B cell (primary cell): ENCODE measurements at regions not wholly inside any gene's neighbourhood (a gene's known extent, or its start where the extent isn't known, plus 50 kb on each side); places are given as distances from the start of the nearest gene placed in this dataset.

Experiments used
- ATAC-seq: fragments of 200-7000 bp; cut with Tn5 transposase; one replicate; pipeline ENCODE4 v1.10.0; 2021; ENCODE audit warnings: low read depth, mild to moderate bottlenecking, moderate number of reproducible peaks, moderate library complexity
- CTCF ChIA-PET: fragments of 350-600 bp; sonication (Branson Sonifier 250); formaldehyde crosslinking; loops from one replicate; lab custom pipeline; 2021; ENCODE audit warnings: antibody characterized with exemption, inconsistent platforms; lab: Charles Lee
- POLR2A ChIA-PET: fragments of 350-600 bp; sonication (Branson Sonifier 250); formaldehyde crosslinking; loops from one replicate; lab custom pipeline; 2021; ENCODE audit warnings: antibody characterized with exemption; lab: Charles Lee
- DNase-seq: peaks from one replicate; pipeline ENCODE4 v3.0.0; 2013
- H2AFZ ChIP-seq: 2 replicates; pipeline ENCODE4 v1.6.1; 2012; ENCODE audit warnings: mild to moderate bottlenecking, low read depth, low read length; ENCODE audit not compliant: insufficient read depth, poor library complexity, severe bottlenecking
- H3K27ac ChIP-seq, 2 donors: 1 replicate in 1 of 2; 2 replicates in 1 of 2; pipeline ENCODE4 v1.5.1; 2012 to 2013; ENCODE audit warnings: low read length in 2 of 2, mild to moderate bottlenecking in 2 of 2, moderate library complexity in 1 of 2
- H3K27me3 ChIP-seq, 4 experiments: fragments of 200-600 bp in 1 of 4; sonication (generic) in 1 of 4; replicated peaks in 1 of 4; 1 replicate in 2 of 4; 2 replicates in 2 of 4; pipeline versions ENCODE4 v1.6.1 to v1.7.0; 2013 to 2016; ENCODE audit warnings: low read length in 3 of 4, mild to moderate bottlenecking in 2 of 4, mixed read lengths in 1 of 4, moderate library complexity in 1 of 4; ENCODE audit not compliant: insufficient read depth in 4 of 4, control insufficient read depth in 3 of 4; ENCODE audit errors: control extremely low read depth in 1 of 4
- H3K36me3 ChIP-seq, 2 experiments: replicated peaks in 1 of 2; 1 replicate in 1 of 2; 2 replicates in 1 of 2; pipeline versions ENCODE4 v1.6.1 to v1.7.1; 2013; ENCODE audit warnings: low read length in 1 of 2; ENCODE audit not compliant: insufficient read depth in 2 of 2, control insufficient read depth in 1 of 2; ENCODE audit errors: control extremely low read depth in 1 of 2, extremely low read depth in 1 of 2
- H3K4me1 ChIP-seq, 2 donors: fragments of 200-600 bp in 1 of 2; sonication (generic) in 1 of 2; 1 replicate in 1 of 2; 2 replicates in 1 of 2; pipeline versions ENCODE4 v1.5.1 to v1.6.1; 2013 to 2017; ENCODE audit warnings: low read length in 2 of 2; ENCODE audit not compliant: control insufficient read depth in 2 of 2, insufficient read depth in 2 of 2
- H3K4me2 ChIP-seq: replicated peaks from 2 replicates; pipeline ENCODE3; 2012; ENCODE audit warnings: mild to moderate bottlenecking, low read depth, low read length; ENCODE audit not compliant: poor library complexity, severe bottlenecking
- H3K4me3 ChIP-seq, 5 experiments: fragments of 200-600 bp in 1 of 5; sonication (generic) in 1 of 5; 1 replicate in 3 of 5; 2 replicates in 2 of 5; pipeline versions ENCODE4 v1.5.1 to v1.7.0; 2011 to 2016; ENCODE audit warnings: low read length in 4 of 5, mild to moderate bottlenecking in 4 of 5, low read depth in 2 of 5, control low read depth in 1 of 5, moderate library complexity in 1 of 5; ENCODE audit not compliant: insufficient read depth in 1 of 5; ENCODE audit errors: control extremely low read depth in 1 of 5, extremely low read depth in 1 of 5
- H3K79me2 ChIP-seq: fragments of 200-600 bp; sonication (generic); one replicate; pipeline ENCODE4 v1.6.0; 2016; ENCODE audit warnings: low read length; ENCODE audit not compliant: control insufficient read depth, insufficient read depth
- H3K9ac ChIP-seq: fragments of 200-600 bp; sonication (generic); 2 replicates; pipeline ENCODE4 v1.6.1; 2017; ENCODE audit warnings: mild to moderate bottlenecking, low read length, moderate library complexity
- H3K9me3 ChIP-seq, 3 donors: one replicate each; pipeline versions ENCODE4 v1.6.1 to v1.7.1; 2013; ENCODE audit warnings: low read length in 2 of 3; ENCODE audit not compliant: control insufficient read depth in 2 of 3, insufficient read depth in 1 of 3; ENCODE audit errors: control extremely low read depth in 1 of 3
- H4K20me1 ChIP-seq: 2 replicates; pipeline ENCODE4 v1.6.0; 2012; ENCODE audit warnings: mild to moderate bottlenecking, low read length; ENCODE audit not compliant: insufficient read depth, control insufficient read depth, poor library complexity, severe bottlenecking
- H3K27ac Mint-ChIP-seq: one replicate; pipeline ENCODE4 v1.8.0; 2021; ENCODE audit warnings: mixed read lengths
- H3K27me3 Mint-ChIP-seq: one replicate; pipeline ENCODE4 v1.8.0; 2021; ENCODE audit warnings: mixed read lengths
- H3K4me1 Mint-ChIP-seq: one replicate; pipeline ENCODE4 v1.8.0; 2021; ENCODE audit warnings: mixed read lengths
- H3K4me3 Mint-ChIP-seq: one replicate; pipeline ENCODE4 v1.8.0; 2021; ENCODE audit warnings: mixed read lengths
- H3K9me3 Mint-ChIP-seq: one replicate; pipeline ENCODE4 v1.8.0; 2022; ENCODE audit warnings: mixed read lengths; ENCODE audit not compliant: insufficient read depth
- EZH2 ChIP-seq: IDR thresholded peaks from 2 replicates; pipeline ENCODE4 v1.6.1; 2012; ENCODE audit warnings: borderline replicate concordance, low read depth, mild to moderate bottlenecking, moderate library complexity, low read length; ENCODE audit not compliant: insufficient read depth, poor library complexity, severe bottlenecking
- WGBS: methylation state at CpG from one replicate; pipeline ENCODE4 v1.1.5; 2013; ENCODE audit warnings: missing lambda C conversion rate; ENCODE audit not compliant: insufficient coverage; 5-methylcytosine and 5-hydroxymethylcytosine counted together
- intact Hi-C: fragments of 100-400 bp; cut with micrococcal nuclease; formaldehyde crosslinking; loops from one replicate; pipeline ENCODE4 v1.10.0; 2022
- TF ChIP-seq, protein P1 (sequence below): fragments of 200-600 bp; IDR thresholded peaks from one replicate; pipeline ENCODE4 v1.8.0; 2022; ENCODE audit warnings: antibody characterized with exemption, mild to moderate bottlenecking

DNA sequence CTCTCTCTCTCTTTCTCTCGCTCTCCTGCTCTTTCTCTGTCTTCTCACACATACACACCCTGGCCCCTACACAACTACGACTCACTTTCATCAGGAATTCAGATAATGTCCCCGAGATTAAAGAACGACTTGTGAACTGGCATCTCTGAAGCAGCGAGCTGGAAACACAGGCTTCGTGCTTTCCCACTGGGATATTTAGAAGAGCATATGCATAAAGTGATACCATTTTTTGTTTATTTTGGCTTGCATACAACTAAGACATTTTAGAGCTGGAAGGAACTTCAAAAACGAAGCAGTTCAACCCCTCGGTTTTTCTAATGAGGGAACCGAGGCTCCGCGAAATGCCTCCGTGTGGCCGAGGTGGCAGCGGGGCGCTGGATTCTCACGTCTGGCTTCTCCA lies 88.6 kb downstream of the ZBTB18 start:
- no peaks in the 10 kb centered on the region for H3K9me3 Mint-ChIP-seq
- ATAC-seq (no peak), DNase-seq (no peak)
- WGBS = 97% methylated on average over 14 of the region's 16 CpGs
- Histone ChIP-seq H3K9ac (no peak overlapping the region), H3K4me3 (no peak overlapping the region), H3K79me2 (no peaks in the 10 kb centered on the region), H3K4me1 (peaks cover 5 to 9% of the 10 kb centered on the region in 2 donors), H3K36me3 (no peaks in the 10 kb centered on the region), H3K27ac (no peak overlapping the region), H4K20me1 (no peaks in the 10 kb centered on the region), H3K9me3 (no peaks in the 10 kb centered on the region), H2AFZ (no peak overlapping the region), H3K27me3 (peaks cover 0 to 15% (median 5%) of the 10 kb centered on the region in 4 experiments), H3K4me2 (no peak overlapping the region)
- H3K27ac Mint-ChIP-seq = no peak overlapping the region
- POLR2A ChIA-PET = no interaction called here
- intact Hi-C loops = no loop called here
- H3K4me1 Mint-ChIP-seq = peaks cover 8% of the 10 kb centered on the region
- H3K27me3 Mint-ChIP-seq = peaks cover 46% of the 10 kb centered on the region
- no peak overlapping the region for H3K4me3 Mint-ChIP-seq
- no peak for TF ChIP-seq EZH2
- TF ChIP-seq, protein P1, sequence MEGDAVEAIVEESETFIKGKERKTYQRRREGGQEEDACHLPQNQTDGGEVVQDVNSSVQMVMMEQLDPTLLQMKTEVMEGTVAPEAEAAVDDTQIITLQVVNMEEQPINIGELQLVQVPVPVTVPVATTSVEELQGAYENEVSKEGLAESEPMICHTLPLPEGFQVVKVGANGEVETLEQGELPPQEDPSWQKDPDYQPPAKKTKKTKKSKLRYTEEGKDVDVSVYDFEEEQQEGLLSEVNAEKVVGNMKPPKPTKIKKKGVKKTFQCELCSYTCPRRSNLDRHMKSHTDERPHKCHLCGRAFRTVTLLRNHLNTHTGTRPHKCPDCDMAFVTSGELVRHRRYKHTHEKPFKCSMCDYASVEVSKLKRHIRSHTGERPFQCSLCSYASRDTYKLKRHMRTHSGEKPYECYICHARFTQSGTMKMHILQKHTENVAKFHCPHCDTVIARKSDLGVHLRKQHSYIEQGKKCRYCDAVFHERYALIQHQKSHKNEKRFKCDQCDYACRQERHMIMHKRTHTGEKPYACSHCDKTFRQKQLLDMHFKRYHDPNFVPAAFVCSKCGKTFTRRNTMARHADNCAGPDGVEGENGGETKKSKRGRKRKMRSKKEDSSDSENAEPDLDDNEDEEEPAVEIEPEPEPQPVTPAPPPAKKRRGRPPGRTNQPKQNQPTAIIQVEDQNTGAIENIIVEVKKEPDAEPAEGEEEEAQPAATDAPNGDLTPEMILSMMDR = no peak
- CTCF ChIA-PET = no interaction called here

DNA sequence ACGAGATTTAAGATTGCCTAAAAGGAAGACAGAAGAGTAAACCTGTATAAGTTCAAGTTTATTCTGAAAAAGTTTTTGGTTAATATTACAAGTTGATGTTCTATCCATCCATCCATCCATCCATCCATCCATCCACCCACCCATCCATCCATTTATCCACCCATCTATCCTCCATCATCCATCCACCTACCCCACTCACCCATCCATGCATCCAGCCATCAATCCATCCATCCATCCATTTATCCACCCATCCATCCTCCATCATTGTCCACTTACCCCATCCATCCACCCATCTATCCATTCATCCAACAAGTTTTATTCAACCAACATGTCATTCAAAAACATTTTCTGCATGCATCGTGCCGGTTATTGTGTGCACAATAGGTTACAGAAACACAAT lies 89.3 kb downstream of the ZBTB18 start:
- H3K27me3 Mint-ChIP-seq = peaks cover 39% of the 10 kb centered on the region

More for the DNA sequence above, 89.3 kb downstream of the ZBTB18 start:
- H3K9ac ChIP-seq = no peak overlapping the region
- no CpG with 5 or more reads among the region's 3 CpGs for WGBS
- ATAC-seq = no peak
- POLR2A ChIA-PET = no interaction called here
- no peaks in the 10 kb centered on the region for H3K36me3 ChIP-seq
- no peak for TF ChIP-seq EZH2
- TF ChIP-seq, protein P1 = no peak
- no peak for DNase-seq
- no peaks in the 10 kb centered on the region for H4K20me1 ChIP-seq
- H3K27ac ChIP-seq = no peak overlapping the region
- no peak overlapping the region for H3K4me2 ChIP-seq
- Mint-ChIP-seq H3K4me1 (peaks cover 8% of the 10 kb centered on the region), H3K4me3 (no peak overlapping the region), H3K9me3 (no peaks in the 10 kb centered on the region), H3K27ac (no peak overlapping the region)
- no peaks in the 10 kb centered on the region for H3K79me2 ChIP-seq
- peaks cover 5 to 9% of the 10 kb centered on the region in 2 donors for H3K4me1 ChIP-seq
- H3K27me3 ChIP-seq = peaks cover 0 to 15% (median 5%) of the 10 kb centered on the region in 4 experiments
- no peaks in the 10 kb centered on the region for H3K9me3 ChIP-seq
- H2AFZ ChIP-seq = no peak overlapping the region
- CTCF ChIA-PET = no interaction called here
- intact Hi-C loops = no loop called here
- no peak overlapping the region for H3K4me3 ChIP-seq
